HG03571 (cell line): ENCODE measurements at regions not wholly inside any gene's neighbourhood (a gene's known extent, or its start where the extent isn't known, plus 50 kb on each side); places are given as distances from the start of the nearest gene placed in this dataset.

Experiments used
- ATAC-seq: cut with Tn5 transposase; IDR thresholded peaks from one replicate; pipeline ENCODE4 v1.9.1; 2021; ENCODE audit not compliant: unreplicated experiment

DNA sequence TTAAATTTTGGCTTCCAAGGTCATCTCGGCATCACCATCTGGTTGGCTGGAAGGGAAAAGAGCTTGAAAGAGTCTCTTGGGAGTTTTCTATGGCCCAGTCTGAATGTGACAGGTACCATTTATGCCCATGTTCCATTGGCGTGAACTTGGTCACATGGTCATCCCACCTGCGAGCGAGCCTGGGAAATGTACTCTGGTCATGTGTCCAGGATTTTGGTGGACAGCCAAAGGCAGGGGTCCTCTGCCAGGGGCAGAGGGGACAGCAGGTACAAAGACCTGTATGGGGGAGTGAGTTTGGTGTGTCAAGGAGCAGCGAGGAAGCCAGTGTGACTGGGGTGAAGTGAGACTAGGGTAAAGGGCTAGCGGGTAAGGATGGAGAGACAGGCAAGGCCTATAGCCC is 112.6 kb downstream of the CDC5L start:
- ATAC-seq = no peak

DNA sequence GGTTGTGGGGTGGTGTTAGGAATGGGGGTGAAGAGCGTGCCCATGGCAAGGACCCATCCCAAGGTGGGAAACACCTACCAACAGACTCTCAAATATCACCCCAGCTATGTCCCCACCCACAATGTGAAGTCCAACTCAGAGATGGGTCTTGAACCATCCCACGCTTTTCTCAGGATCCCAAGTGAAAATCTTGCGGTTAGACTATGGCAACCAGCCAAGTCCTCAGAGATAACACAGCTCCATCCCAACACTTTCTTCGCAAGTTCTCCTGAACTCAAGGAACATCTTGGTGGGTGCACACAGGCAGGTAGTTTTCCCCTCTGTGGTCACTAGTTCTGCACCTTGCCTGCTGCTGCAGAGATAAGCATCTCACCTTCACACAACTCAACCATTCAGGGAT is 116.0 kb downstream of the CDC5L start:
- no peak for ATAC-seq

- no peak for ATAC-seq
Observed at GRCh38 chr6:44504301-44504791, 116.8 kb downstream of the CDC5L start.

GRCh38 chr6:44505751-44506150 is 118.2 kb downstream of the CDC5L start:
- ATAC-seq = no peak

- no peak for ATAC-seq
Observed at GRCh38 chr6:44507014-44507413, 119.5 kb downstream of the CDC5L start.

- no peak for ATAC-seq
Observed at GRCh38 chr6:44508646-44509045, 121.1 kb downstream of the CDC5L start.

- ATAC-seq = no peak
Observed at GRCh38 chr6:44511126-44511525, 123.6 kb downstream of the CDC5L start.

DNA sequence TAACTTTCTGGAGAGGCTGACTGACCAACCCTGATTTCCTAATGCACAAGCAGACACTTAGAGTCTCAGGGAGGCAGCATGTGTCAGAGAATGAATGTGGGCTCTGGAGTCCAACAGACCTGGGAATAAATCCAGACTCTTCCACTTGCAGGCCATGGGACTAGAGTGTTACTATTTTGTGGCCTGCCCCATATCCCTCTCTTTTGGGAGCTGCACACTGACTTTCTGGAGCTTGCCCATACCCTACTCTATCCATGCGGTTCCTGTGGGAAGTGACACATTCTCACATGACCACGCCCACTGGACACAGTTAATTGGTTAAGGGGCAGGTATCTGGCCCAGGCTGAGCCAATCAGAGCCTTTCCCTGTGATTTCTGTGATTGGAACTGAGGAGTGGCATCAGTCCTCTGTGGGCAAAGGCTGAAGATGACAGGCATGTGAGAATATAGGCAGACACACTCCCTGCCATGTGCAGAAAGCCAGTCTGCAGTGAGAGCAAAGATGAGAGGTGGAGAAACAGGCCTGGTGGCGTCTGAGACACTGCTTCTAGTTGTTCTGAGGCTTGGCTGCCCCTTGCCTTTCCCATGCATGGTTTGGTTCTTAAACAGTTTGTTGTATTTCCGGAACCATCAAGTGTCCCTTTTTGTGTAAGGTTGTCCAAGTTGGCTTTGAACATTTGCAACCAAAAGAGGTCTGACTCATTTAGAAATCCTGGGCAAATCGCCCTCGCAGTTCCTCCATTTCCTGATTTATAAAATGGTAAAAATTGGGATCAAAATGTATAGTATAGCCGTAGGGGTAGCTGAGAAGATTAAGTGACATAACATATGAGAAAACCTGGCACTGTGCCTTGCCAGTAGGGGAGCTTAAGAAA is 125.6 kb downstream of the CDC5L start:
- ATAC-seq = no peak

GRCh38 chr6:44514085-44514484 is 126.6 kb downstream of the CDC5L start:
- no peak for ATAC-seq

GRCh38 chr6:44514576-44515193 is 127.2 kb downstream of the CDC5L start:
- no peak for ATAC-seq

DNA sequence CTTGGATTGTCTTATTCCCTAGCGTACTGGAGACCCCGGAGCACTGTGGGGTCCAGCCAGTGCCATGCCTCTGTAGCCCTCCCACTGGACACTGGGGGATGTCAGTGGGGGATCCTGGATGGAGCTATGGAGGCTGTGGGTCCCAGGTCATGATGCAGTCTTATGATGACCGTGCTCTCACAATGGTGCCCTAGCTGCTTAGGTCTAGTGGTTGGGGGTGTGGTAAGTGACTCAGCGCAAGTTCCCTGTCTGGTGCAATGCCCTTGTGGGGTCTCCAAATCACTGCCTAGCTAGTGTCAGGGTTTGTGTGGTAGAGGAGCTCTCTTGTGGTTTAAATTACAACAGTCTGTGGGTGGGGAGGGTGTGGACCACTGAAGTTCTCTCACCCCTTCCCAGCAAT is 135.4 kb downstream of the CDC5L start:
- ATAC-seq = no peak

DNA sequence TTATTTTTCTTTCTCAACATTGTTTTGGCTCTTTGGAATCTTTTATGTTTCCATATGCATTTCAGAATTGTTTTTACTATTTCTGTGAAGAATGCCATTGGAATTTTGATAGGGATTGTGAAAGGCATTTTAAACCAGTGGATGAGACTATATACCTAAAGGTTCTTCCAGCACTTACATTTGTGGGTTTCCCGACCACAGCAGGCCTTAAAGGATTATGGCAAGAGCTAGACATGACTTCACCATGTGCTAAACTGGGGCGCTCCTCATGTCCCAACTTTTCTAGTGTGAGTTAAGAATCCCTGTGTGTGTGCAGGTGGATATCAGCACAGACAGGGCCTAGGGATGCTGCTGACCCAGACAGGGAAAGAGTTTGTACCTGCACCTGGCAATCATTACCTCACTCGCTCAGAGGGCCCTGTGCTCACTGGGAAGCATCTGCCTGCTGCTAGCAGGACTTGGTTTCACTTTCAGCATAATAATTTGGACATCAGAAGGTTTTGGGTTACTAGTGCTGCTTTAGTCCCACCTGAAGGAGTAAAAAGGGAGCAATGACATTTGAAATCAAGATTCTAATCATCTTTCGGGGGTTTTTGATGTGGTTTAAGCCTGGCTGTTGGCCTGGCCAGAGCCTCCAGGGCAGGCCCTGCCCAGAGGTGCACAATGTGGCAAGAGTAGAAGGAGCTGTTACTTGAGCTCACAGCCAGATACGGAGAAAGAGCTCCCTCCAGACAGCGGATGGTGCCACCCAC is 137.1 kb downstream of the CDC5L start:
- no peak for ATAC-seq

- no peak for ATAC-seq
Observed at GRCh38 chr6:44525761-44526351, 138.3 kb downstream of the CDC5L start.

DNA sequence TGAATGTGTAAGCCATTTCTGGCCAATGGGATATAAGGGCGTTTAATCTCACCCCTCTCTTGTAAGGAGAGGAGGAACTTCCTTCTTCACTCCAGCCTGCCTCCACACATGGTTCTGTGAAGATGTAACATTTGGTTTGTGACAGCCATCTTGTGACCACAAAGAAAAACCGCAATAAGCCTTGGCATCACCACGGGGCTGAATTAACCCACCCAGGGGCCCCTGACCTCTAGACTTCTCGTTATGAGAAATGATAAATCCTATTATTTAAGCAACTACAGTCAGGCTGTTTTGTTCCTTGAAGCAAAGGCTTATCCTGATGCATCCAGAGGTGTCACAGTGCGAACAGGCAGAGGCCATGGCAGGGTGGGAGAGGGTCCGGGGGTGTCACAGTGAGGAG is 139.7 kb downstream of the CDC5L start:
- ATAC-seq = no peak

- no peak for ATAC-seq
Observed at GRCh38 chr6:44527583-44528369, 140.3 kb downstream of the CDC5L start.

DNA sequence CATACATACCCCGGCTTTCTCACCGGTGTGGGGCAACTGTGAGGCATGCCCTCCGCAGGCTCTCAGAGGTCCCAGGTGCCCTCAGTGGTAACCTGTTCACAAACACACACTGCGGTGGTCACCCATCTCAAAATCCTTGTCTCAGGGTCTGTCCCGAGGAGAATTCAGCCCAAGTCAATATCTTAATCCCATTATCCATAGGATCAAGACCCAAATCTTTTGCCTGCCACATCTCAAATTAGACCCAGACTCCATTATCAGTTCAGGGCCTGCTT is 140.8 kb downstream of the CDC5L start:
- ATAC-seq = no peak

GRCh38 chr6:44528716-44529115 is 141.2 kb downstream of the CDC5L start:
- ATAC-seq = no peak

DNA sequence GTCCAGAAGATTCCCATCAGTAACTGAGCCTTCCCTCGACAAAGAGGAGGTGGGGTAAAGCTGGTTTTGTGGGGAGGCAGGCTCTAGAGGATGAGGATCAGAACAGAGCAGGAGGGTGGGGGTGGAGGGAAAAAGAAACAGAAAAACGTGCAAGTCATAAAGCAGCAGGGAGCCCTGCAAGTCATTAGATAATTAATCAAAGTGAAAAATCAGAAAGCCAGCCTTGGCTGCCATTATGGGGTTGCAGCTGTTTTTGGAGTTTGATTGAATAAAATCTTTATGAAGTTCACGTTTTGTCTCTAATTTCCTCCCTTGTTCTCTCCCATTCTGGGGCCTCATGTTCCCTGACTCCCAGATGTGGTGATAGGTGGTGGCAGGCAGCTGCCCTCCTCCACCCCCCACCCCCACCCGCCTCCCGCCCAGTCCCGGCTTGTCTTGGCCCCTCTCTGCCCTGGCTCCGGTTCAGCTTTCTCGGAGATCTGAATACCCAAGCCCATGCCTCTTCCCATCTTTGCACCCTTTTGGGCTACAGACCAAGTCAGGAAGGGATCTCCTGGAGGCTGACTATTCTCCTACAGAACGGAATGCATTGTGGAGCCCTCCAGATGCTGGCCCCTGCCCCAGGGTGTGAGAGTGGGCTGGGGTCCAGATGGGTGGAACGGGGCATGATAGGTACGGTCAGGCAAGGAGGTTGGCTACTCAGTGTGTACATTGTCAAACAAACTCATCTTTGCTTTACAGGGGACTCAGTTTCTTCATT is 141.8 kb downstream of the CDC5L start:
- no peak for ATAC-seq

DNA sequence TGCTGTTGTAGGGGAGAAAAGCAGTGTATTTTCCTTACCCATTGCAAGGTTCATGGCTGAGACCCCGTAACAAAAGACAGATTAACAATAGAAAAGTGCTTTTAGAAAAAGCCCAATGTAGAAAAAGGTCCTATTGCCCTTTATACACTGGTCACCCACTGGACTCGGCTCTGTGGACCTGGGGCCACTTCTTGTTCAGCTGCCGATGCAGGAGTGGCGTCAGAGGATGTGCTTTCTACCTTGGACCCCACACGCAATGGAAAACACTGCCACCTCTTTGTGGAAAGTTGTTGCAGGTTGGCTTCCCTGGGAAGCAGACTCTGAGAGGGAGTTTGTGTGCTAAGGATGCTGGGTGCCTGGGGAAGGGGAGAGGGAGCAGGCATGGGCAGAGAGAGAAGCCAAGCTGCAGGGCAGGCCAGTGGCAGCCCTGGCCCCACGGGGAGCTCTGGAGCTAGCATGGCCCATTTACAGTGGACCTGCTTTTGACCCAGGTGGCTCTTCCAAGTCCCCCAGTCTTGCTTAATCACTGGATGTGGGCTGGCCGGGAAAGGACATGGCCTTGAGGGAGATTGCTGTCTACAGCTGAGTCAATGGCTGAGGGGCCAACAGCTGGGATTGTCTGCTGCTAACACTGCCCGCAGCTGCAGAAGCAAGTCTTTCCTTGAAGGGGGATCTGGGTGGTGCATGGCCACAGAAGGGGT is 142.9 kb downstream of the CDC5L start:
- ATAC-seq = no peak

DNA sequence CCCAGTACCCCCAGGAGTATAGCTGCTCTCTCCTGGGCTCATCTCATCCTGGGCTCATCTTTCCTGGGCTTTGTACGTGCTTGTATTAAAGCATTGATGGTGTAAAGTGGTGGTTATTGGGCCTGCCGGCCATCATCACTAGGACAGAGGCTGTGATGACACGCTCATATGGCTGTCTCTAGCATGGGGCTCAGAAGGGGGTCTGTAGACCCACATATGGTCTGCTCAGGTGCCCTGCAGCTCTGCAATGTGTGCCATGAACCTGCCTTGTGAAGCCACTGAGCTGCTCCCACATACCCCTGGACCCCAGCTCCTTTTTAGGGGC is 143.4 kb downstream of the CDC5L start:
- ATAC-seq = no peak
